Neural cell (in vitro differentiated cells): ENCODE measurements at regions not wholly inside any gene's neighbourhood (a gene's known extent, or its start where the extent isn't known, plus 50 kb on each side); places are given as distances from the start of the nearest gene placed in this dataset.

Source experiments
- H2AFZ ChIP-seq: fragments of 200-600, 300-800 bp; sonication (generic), shearing (Covaris generic); 2 replicates; pipeline ENCODE4 v1.6.0; 2014; ENCODE audit warnings: low read depth, mild to moderate bottlenecking, antibody characterized with exemption, low read length, moderate library complexity
- H3F3A ChIP-seq: fragments of 200-600 bp; shearing (Covaris generic); 2 replicates; pipeline ENCODE4 v1.6.1; 2016; ENCODE audit warnings: mild to moderate bottlenecking, moderate library complexity, mixed read lengths, antibody characterized with exemption, low read length; ENCODE audit not compliant: insufficient read depth, poor library complexity, severe bottlenecking
- H3K27ac ChIP-seq: fragments of 200-600, 300-800 bp; sonication (generic), shearing (Covaris generic); 2 replicates; pipeline ENCODE4 v1.5.1; 2014; ENCODE audit warnings: mild to moderate bottlenecking, low read length, moderate library complexity
- H3K27me3 ChIP-seq: fragments of 300-800, 200-600 bp; sonication (generic), shearing (Covaris generic); 2 replicates; pipeline ENCODE4 v1.6.0; 2014; ENCODE audit warnings: mild to moderate bottlenecking, low read depth, low read length, moderate library complexity; ENCODE audit not compliant: insufficient read depth
- H3K36me3 ChIP-seq: fragments of 300-800, 200-600 bp; sonication (generic), shearing (Covaris generic); 2 replicates; pipeline ENCODE4 v1.5.1; 2014; ENCODE audit warnings: mild to moderate bottlenecking, antibody characterized with exemption, low read length, moderate library complexity; ENCODE audit not compliant: insufficient read depth
- H3K4me2 ChIP-seq: fragments of 300-800, 200-600 bp; sonication (generic), shearing (Covaris generic); 2 replicates; pipeline ENCODE4 v1.6.0; 2014; ENCODE audit warnings: mild to moderate bottlenecking, low read length
- H3K4me3 ChIP-seq: fragments of 300-800, 200-600 bp; sonication (generic), shearing (Covaris generic); 2 replicates; pipeline ENCODE4 v1.5.1; 2014; ENCODE audit warnings: mild to moderate bottlenecking, low read length, moderate library complexity
- H3K79me2 ChIP-seq: fragments of 200-600 bp; shearing (Covaris generic); replicated peaks from 2 replicates; pipeline ENCODE4 v1.6.0; 2014; ENCODE audit warnings: mild to moderate bottlenecking, low read length, moderate library complexity; ENCODE audit not compliant: insufficient read depth
- H3K9ac ChIP-seq: fragments of 300-800, 200-600 bp; sonication (generic), shearing (Covaris generic); 2 replicates; pipeline ENCODE4 v1.6.1; 2016; ENCODE audit warnings: mild to moderate bottlenecking, low read length, mixed read lengths
- H3K9me2 ChIP-seq: fragments of 200-600 bp; shearing (Covaris generic); 2 replicates; pipeline ENCODE4 v1.6.1; 2016; ENCODE audit warnings: mild to moderate bottlenecking, low read length, mixed read lengths; ENCODE audit not compliant: insufficient read depth
- H3K9me3 ChIP-seq: fragments of 200-600, 300-800 bp; sonication (generic), shearing (Covaris generic); 2 replicates; pipeline ENCODE4 v1.6.1; 2016; ENCODE audit warnings: mild to moderate bottlenecking, mixed run types, low read length, moderate library complexity, mixed read lengths
- H4K20me1 ChIP-seq: fragments of 200-600 bp; shearing (Covaris generic); 2 replicates; pipeline ENCODE4 v1.6.1; 2016; ENCODE audit warnings: mild to moderate bottlenecking, mixed run types; ENCODE audit not compliant: insufficient read depth
- EP300 ChIP-seq: fragments of 450-650 bp; conservative IDR thresholded peaks from 2 replicates; pipeline ENCODE4 v1.6.1; 2014; ENCODE audit warnings: antibody characterized with exemption, mild to moderate bottlenecking, moderate library complexity; ENCODE audit not compliant: poor library complexity, severe bottlenecking
- EZH2 ChIP-seq: fragments of 200-600, 300-800 bp; shearing (Covaris generic), sonication (generic); IDR thresholded peaks from 2 replicates; pipeline ENCODE4 v1.6.1; 2014; ENCODE audit warnings: antibody characterized with exemption, low read length, borderline replicate concordance, mild to moderate bottlenecking; ENCODE audit not compliant: insufficient read depth, poor library complexity, severe bottlenecking
- MXI1 ChIP-seq: fragments of 450-650 bp; conservative IDR thresholded peaks from 2 replicates; pipeline ENCODE4 v1.6.1; 2014; ENCODE audit warnings: antibody characterized with exemption, mild to moderate bottlenecking; ENCODE audit not compliant: poor library complexity, severe bottlenecking
- POLR2AphosphoS5 ChIP-seq: IDR thresholded peaks from 2 replicates; pipeline ENCODE4 v1.6.1; 2012
- RAD21 ChIP-seq: fragments of 450-650 bp; conservative IDR thresholded peaks from 2 replicates; pipeline ENCODE4 v1.6.1; 2014; ENCODE audit warnings: antibody characterized with exemption, mild to moderate bottlenecking, moderate library complexity
- SMC3 ChIP-seq: fragments of 450-650 bp; conservative IDR thresholded peaks from 2 replicates; pipeline ENCODE4 v1.6.1; 2014; ENCODE audit warnings: antibody characterized with exemption, mild to moderate bottlenecking, moderate library complexity; ENCODE audit not compliant: poor library complexity
- TAF1 ChIP-seq: IDR thresholded peaks from 2 replicates; pipeline ENCODE4 v1.6.1; 2012; ENCODE audit warnings: low read depth
- TF ChIP-seq, protein P1 (sequence below): IDR thresholded peaks from 2 replicates; pipeline ENCODE4 v1.6.1; 2012; ENCODE audit warnings: borderline replicate concordance
- TF ChIP-seq, protein P2 (sequence below): fragments of 450-650 bp; IDR thresholded peaks from 2 replicates; pipeline ENCODE4 v1.5.1; 2014; ENCODE audit warnings: antibody characterized with exemption, mild to moderate bottlenecking, moderate library complexity; ENCODE audit not compliant: poor library complexity, severe bottlenecking

DNA sequence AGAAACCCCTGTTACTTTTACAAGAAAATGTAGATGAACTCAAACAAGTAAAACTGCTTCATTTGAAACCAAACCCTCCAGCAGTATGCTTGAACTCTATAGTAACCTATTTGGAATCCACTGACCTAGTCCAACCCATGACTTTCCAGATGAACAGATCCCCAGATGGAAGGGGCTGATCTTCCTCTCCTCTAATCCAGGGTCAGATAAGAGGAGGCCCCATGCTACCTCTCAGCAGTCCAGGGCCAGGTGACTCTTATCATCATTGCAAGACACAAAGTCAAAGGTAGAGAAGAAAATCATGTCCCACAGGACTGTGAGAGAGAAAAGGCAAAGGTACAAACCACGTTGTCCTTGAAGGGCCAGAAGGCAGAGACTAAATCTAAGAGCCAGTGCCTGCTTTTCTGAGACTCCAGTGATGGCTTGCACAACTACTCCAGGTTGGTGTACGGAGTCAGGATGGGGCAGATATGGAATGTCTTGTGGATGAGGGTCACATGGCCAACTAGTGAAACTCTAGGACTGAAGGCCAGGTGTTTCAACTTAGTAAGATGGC, 81.4 kb upstream of the MYLIP start:
- no peak overlapping the region for H3K27ac ChIP-seq
- H3F3A ChIP-seq = no peaks in the 10 kb centered on the region
- no peaks in the 10 kb centered on the region for H3K9me3 ChIP-seq
- no peaks in the 10 kb centered on the region for H3K79me2 ChIP-seq
- no peaks in the 10 kb centered on the region for H3K9me2 ChIP-seq
- H3K27me3 ChIP-seq = no peaks in the 10 kb centered on the region
- TF ChIP-seq POLR2AphosphoS5 = no peak
- TF ChIP-seq EP300 = no peak
- TF ChIP-seq MXI1 = no peak
- TF ChIP-seq RAD21 = no peak
- TF ChIP-seq, protein P1, sequence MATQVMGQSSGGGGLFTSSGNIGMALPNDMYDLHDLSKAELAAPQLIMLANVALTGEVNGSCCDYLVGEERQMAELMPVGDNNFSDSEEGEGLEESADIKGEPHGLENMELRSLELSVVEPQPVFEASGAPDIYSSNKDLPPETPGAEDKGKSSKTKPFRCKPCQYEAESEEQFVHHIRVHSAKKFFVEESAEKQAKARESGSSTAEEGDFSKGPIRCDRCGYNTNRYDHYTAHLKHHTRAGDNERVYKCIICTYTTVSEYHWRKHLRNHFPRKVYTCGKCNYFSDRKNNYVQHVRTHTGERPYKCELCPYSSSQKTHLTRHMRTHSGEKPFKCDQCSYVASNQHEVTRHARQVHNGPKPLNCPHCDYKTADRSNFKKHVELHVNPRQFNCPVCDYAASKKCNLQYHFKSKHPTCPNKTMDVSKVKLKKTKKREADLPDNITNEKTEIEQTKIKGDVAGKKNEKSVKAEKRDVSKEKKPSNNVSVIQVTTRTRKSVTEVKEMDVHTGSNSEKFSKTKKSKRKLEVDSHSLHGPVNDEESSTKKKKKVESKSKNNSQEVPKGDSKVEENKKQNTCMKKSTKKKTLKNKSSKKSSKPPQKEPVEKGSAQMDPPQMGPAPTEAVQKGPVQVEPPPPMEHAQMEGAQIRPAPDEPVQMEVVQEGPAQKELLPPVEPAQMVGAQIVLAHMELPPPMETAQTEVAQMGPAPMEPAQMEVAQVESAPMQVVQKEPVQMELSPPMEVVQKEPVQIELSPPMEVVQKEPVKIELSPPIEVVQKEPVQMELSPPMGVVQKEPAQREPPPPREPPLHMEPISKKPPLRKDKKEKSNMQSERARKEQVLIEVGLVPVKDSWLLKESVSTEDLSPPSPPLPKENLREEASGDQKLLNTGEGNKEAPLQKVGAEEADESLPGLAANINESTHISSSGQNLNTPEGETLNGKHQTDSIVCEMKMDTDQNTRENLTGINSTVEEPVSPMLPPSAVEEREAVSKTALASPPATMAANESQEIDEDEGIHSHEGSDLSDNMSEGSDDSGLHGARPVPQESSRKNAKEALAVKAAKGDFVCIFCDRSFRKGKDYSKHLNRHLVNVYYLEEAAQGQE = no peak
- TF ChIP-seq, protein P2, sequence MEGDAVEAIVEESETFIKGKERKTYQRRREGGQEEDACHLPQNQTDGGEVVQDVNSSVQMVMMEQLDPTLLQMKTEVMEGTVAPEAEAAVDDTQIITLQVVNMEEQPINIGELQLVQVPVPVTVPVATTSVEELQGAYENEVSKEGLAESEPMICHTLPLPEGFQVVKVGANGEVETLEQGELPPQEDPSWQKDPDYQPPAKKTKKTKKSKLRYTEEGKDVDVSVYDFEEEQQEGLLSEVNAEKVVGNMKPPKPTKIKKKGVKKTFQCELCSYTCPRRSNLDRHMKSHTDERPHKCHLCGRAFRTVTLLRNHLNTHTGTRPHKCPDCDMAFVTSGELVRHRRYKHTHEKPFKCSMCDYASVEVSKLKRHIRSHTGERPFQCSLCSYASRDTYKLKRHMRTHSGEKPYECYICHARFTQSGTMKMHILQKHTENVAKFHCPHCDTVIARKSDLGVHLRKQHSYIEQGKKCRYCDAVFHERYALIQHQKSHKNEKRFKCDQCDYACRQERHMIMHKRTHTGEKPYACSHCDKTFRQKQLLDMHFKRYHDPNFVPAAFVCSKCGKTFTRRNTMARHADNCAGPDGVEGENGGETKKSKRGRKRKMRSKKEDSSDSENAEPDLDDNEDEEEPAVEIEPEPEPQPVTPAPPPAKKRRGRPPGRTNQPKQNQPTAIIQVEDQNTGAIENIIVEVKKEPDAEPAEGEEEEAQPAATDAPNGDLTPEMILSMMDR = no peak
- TF ChIP-seq EZH2 = no peak
- no peak for TF ChIP-seq SMC3
- TF ChIP-seq TAF1 = no peak
- H2AFZ ChIP-seq = no peak overlapping the region
- no peak overlapping the region for H3K4me3 ChIP-seq
- no peak overlapping the region for H3K4me2 ChIP-seq
- H3K9ac ChIP-seq = no peak overlapping the region
- no peaks in the 10 kb centered on the region for H4K20me1 ChIP-seq
- no peaks in the 10 kb centered on the region for H3K36me3 ChIP-seq

DNA sequence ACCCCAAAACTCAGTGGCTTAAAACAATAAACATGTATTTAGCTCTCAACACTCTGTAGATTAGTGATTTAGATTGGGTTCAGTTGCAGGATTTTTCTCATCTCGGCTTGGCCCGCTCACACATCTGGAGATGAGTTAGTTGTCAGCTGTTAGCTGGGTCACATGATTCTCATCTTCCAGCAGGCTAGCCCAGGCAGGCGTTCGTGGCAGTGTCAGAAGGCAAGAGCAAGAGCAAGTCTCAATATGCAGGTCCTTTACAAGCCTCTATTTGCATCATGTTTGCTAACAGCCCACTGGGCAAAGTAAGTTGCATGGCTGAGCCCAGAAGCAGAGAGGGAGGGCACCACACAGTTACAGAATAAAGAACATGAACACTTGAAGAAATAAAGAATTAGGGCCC, 83.6 kb upstream of the MYLIP start:
- H2AFZ ChIP-seq = no peak overlapping the region
- no peaks in the 10 kb centered on the region for H3K9me2 ChIP-seq
- H3K27ac ChIP-seq = no peak overlapping the region
- H4K20me1 ChIP-seq = no peaks in the 10 kb centered on the region
- H3K36me3 ChIP-seq = no peaks in the 10 kb centered on the region
- no peak overlapping the region for H3K9ac ChIP-seq
- H3K27me3 ChIP-seq = no peaks in the 10 kb centered on the region
- no peak overlapping the region for H3K4me3 ChIP-seq
- TF ChIP-seq, protein P1 = no peak
- TF ChIP-seq MXI1 = no peak
- no peak for TF ChIP-seq POLR2AphosphoS5
- TF ChIP-seq, protein P2 = no peak
- no peak for TF ChIP-seq SMC3
- no peak for TF ChIP-seq EZH2
- TF ChIP-seq EP300 = no peak
- no peak for TF ChIP-seq TAF1
- TF ChIP-seq RAD21 = no peak
- no peaks in the 10 kb centered on the region for H3K9me3 ChIP-seq
- H3F3A ChIP-seq = no peaks in the 10 kb centered on the region
- no peak overlapping the region for H3K4me2 ChIP-seq
- H3K79me2 ChIP-seq = no peaks in the 10 kb centered on the region
